Spleen (tissue), 11 donors: ENCODE measurements at regions not wholly inside any gene's neighbourhood (a gene's known extent, or its start where the extent isn't known, plus 50 kb on each side); places are given as distances from the start of the nearest gene placed in this dataset.

Experiments
- DNase-seq: peaks from one replicate; pipeline ENCODE4 v3.0.0-alpha.2; 2020
- H3K27ac ChIP-seq, 8 donors: fragments of 200-600 bp; sonication (generic) in 7 of 8; 1 replicate in 4 of 8; 2 replicates in 4 of 8; pipeline versions ENCODE4 v1.5.0 to v1.8.0; 2016 to 2021; ENCODE audit warnings: inconsistent platforms in 4 of 8, mild to moderate bottlenecking in 4 of 8, moderate library complexity in 1 of 8
- H3K27me3 ChIP-seq, 7 donors: fragments of 200-600 bp; sonication (generic) in 6 of 7; replicated peaks in 1 of 7; 1 replicate in 4 of 7; 2 replicates in 3 of 7; pipeline versions ENCODE4 v1.5.0 to v1.8.0; 2016 to 2021; ENCODE audit warnings: inconsistent platforms in 3 of 7, mild to moderate bottlenecking in 1 of 7
- H3K36me3 ChIP-seq, 6 donors: fragments of 200-600 bp; sonication (generic) in 5 of 6; 1 replicate in 4 of 6; 2 replicates in 2 of 6; pipeline versions ENCODE4 v1.5.0 to v1.8.0; 2016 to 2021; ENCODE audit warnings: inconsistent platforms in 2 of 6
- H3K4me1 ChIP-seq, 6 donors: fragments of 200-600 bp; sonication (generic) in 5 of 6; 1 replicate in 3 of 6; 2 replicates in 3 of 6; pipeline versions ENCODE4 v1.5.0 to v1.8.0; 2016 to 2021; ENCODE audit warnings: inconsistent platforms in 3 of 6
- H3K4me3 ChIP-seq, 8 donors: fragments of 200-600 bp; sonication (generic) in 7 of 8; 1 replicate in 4 of 8; 2 replicates in 4 of 8; pipeline versions ENCODE4 v1.5.0 to v1.8.0; 2016 to 2021; ENCODE audit warnings: inconsistent platforms in 4 of 8, mild to moderate bottlenecking in 4 of 8, moderate library complexity in 2 of 8
- H3K9me3 ChIP-seq, 8 donors: fragments of 200-600 bp; sonication (generic) in 7 of 8; 1 replicate in 4 of 8; 2 replicates in 4 of 8; pipeline versions ENCODE4 v1.5.0 to v1.8.0; 2016 to 2021; ENCODE audit warnings: inconsistent platforms in 4 of 8
- POLR2A ChIP-seq, 3 donors: fragments of 450-650 bp; IDR thresholded peaks; one replicate each; pipeline ENCODE4 v1.5.1; 2017; ENCODE audit warnings: antibody characterized with exemption in 3 of 3, mild to moderate bottlenecking in 1 of 3
- POLR2AphosphoS5 ChIP-seq, 3 donors: sonication (generic); formaldehyde crosslinking; IDR thresholded peaks; one replicate each; pipeline ENCODE4 v1.5.1; 2017; ENCODE audit warnings: antibody characterized with exemption in 3 of 3
- WGBS, 5 donors: extraction: QIAGEN DNeasy Blood & Tissue Kit in 3 of 5; methylation state at CpG; one replicate each; pipeline versions ENCODE4 v1.1.5 to v1.1.7; 2013 to 2018; 5-methylcytosine and 5-hydroxymethylcytosine counted together
- intact Hi-C: fragments of 100-400 bp; cut with DNase I; formaldehyde crosslinking; loops from one replicate; pipeline ENCODE4 v1.15.0; 2023; ENCODE audit warnings: low total_unique reads
- TF ChIP-seq, protein P1 (sequence below), 11 experiments: fragments of 200-600 bp in 7 of 11; fragments of 450-650 bp in 4 of 11; sonication (generic) in 4 of 11; IDR thresholded peaks in 8 of 11; conservative IDR thresholded peaks in 3 of 11; 1 replicate in 7 of 11; 2 replicates in 4 of 11; pipeline versions ENCODE4 v1.4.0 to v1.8.0; 2016 to 2021; ENCODE audit warnings: antibody characterized with exemption in 11 of 11, inconsistent platforms in 4 of 11, mild to moderate bottlenecking in 1 of 11
- donor health status: healthy with polysubstance abuse.
- donor health status: DM: no; HTN: no; CAD: no; lungs with moderate emphysema.
- donor health status: DM: no; HTN: no; CAD: no.
- donor health status: Bipolar disorder and iron deficiency.
- donor health status: healthy.
- donor health status: DM: no; HTN: no; CAD: no.
- donor health status: DM: yes; HTN: yes; CAD: no.

DNA sequence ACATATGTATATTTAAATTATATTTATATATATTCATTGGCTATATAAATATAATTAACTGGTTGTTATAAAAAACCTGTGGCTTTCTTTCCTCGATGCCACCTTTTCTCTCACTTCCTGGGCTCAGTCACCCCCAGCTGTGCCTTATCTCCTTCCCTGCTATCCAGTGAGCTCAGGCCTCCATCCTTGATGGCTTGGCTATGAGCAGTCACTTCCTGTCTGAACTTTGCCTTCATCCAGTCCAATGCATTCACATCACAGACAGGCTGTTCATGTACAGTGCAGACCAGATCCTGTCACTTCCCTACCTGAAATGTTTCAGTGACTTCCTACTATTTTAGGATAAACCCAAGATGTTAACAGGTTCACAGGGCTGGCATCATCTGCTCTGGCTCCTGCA, 115.3 kb upstream of the PRB2 start:
- no peak for TF ChIP-seq POLR2A (IDR thresholded peaks at IDR 0.05)
- TF ChIP-seq POLR2AphosphoS5 (IDR thresholded peaks at IDR 0.05), result no peak
- TF ChIP-seq, protein P1, sequence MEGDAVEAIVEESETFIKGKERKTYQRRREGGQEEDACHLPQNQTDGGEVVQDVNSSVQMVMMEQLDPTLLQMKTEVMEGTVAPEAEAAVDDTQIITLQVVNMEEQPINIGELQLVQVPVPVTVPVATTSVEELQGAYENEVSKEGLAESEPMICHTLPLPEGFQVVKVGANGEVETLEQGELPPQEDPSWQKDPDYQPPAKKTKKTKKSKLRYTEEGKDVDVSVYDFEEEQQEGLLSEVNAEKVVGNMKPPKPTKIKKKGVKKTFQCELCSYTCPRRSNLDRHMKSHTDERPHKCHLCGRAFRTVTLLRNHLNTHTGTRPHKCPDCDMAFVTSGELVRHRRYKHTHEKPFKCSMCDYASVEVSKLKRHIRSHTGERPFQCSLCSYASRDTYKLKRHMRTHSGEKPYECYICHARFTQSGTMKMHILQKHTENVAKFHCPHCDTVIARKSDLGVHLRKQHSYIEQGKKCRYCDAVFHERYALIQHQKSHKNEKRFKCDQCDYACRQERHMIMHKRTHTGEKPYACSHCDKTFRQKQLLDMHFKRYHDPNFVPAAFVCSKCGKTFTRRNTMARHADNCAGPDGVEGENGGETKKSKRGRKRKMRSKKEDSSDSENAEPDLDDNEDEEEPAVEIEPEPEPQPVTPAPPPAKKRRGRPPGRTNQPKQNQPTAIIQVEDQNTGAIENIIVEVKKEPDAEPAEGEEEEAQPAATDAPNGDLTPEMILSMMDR (IDR thresholded peaks at IDR 0.05 in 8 of 11, conservative IDR thresholded peaks at IDR 0.05 in 3 of 11), result no peak
- intact Hi-C loops, result no loop called here
- Histone ChIP-seq H3K27ac (no peak overlapping the region), H3K4me3 (no peak overlapping the region), H3K9me3 (no peaks in the 10 kb centered on the region), H3K27me3 (no peaks in the 10 kb centered on the region), H3K36me3 (no peaks in the 10 kb centered on the region), H3K4me1 (no peaks in the 10 kb centered on the region)
- no peak for DNase-seq
- WGBS, 5 donors, result 20 to 43% (median 31%) methylated on average over 1 of the region's 1 CpG

DNA sequence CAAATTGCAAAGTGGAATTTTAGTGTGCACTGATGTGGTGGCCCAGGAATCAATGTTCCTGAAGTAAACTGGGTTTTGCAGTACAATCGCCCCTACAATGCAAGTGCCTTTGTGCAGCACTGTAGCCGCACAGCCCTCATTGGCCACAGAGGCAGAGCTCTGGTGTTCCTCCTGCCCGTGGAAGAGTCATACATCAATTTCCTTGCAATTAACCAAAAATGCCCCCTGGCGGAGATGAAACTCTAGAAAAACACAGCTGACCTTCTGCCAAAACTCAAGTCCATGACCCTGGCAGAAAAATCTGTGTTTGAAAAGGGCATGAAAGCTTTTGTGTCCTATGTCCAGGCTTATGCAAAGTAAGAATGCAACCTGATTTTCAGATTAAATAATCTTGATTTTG, 117.9 kb upstream of the PRB2 start:
- H3K36me3 ChIP-seq, result no peaks in the 10 kb centered on the region
- intact Hi-C loops, result no loop called here
- TF ChIP-seq, protein P1 (IDR thresholded peaks at IDR 0.05 in 8 of 11, conservative IDR thresholded peaks at IDR 0.05 in 3 of 11), result no peak
- no peak for TF ChIP-seq POLR2AphosphoS5 (IDR thresholded peaks at IDR 0.05)
- no peak for TF ChIP-seq POLR2A (IDR thresholded peaks at IDR 0.05)
- no peak overlapping the region for H3K4me3 ChIP-seq
- DNase-seq, result no peak
- no peaks in the 10 kb centered on the region for H3K9me3 ChIP-seq
- H3K4me1 ChIP-seq, result no peaks in the 10 kb centered on the region
- no peak overlapping the region for H3K27ac ChIP-seq
- 76 to 85% (median 78%) methylated on average over 4 of the region's 4 CpGs for WGBS, 5 donors
- H3K27me3 ChIP-seq, result no peaks in the 10 kb centered on the region

DNA sequence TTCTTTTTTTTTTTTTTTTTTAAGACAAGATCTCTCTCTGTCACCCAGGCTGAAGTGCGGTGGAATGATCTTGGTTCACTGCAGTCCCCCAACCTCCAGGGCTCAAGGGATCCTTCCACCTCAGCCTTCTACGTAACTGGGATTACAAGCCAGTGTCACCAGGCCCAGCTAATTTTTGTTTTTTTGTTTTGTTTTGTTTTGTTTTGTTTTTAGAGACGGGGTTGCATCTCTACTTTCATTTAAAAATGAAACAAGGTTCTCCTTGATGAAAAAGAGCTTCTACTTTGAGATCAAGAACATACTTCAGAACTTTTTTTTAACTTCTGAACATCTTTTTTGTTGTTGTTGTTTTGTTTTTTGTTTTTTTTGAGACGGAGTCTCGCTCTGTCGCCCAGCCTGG, 121.7 kb upstream of the PRB2 start:
- 87 to 95% (median 91%) methylated on average over 6 of the region's 6 CpGs for WGBS, 5 donors
- no peak for DNase-seq
- H3K4me3 ChIP-seq, result no peak overlapping the region
- no peaks in the 10 kb centered on the region for H3K36me3 ChIP-seq
- no peak overlapping the region for H3K27ac ChIP-seq
- TF ChIP-seq POLR2AphosphoS5 (IDR thresholded peaks at IDR 0.05) (no peak), POLR2A (IDR thresholded peaks at IDR 0.05) (no peak)
- TF ChIP-seq, protein P1 (IDR thresholded peaks at IDR 0.05 in 8 of 11, conservative IDR thresholded peaks at IDR 0.05 in 3 of 11), result no peak
- H3K9me3 ChIP-seq, result no peaks in the 10 kb centered on the region
- no peaks in the 10 kb centered on the region for H3K4me1 ChIP-seq
- no peaks in the 10 kb centered on the region for H3K27me3 ChIP-seq
- intact Hi-C loops, result no loop called here

DNA sequence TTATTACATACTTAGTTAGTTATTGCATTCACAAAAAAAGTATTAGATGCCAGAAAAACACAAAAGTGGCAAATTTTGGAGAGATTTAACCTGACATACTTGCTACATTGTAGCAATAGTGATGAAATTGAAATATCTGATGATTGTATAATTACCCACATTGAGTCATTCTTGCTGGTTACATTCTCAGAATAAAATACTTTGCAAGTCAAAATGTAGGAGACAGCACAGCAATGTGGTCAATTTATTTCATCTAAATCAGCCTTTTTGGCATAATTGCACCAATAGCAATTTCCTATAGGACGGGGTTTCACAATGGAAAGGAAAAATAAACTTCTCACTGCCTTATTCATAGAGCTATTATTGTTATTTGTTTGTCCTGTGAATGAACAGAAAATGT, 125.0 kb upstream of the ETV6 start:
- H3K4me1 ChIP-seq, result no peaks in the 10 kb centered on the region
- no peak for DNase-seq
- no peak for TF ChIP-seq POLR2AphosphoS5 (IDR thresholded peaks at IDR 0.05)
- TF ChIP-seq, protein P1 (IDR thresholded peaks at IDR 0.05 in 8 of 11, conservative IDR thresholded peaks at IDR 0.05 in 3 of 11), result no peak
- TF ChIP-seq POLR2A (IDR thresholded peaks at IDR 0.05), result no peak
- no peak overlapping the region for H3K27ac ChIP-seq
- no peak overlapping the region for H3K4me3 ChIP-seq
- H3K36me3 ChIP-seq, result no peaks in the 10 kb centered on the region
- 57 to 84% (median 68%) methylated on average over 1 of the region's 1 CpG for WGBS, 5 donors
- H3K9me3 ChIP-seq, result no peaks in the 10 kb centered on the region
- no peaks in the 10 kb centered on the region for H3K27me3 ChIP-seq
- intact Hi-C loops, result no loop called here
